HEK293T (cell line): ENCODE measurements at regions not wholly inside any gene's neighbourhood (a gene's known extent, or its start where the extent isn't known, plus 50 kb on each side); places are given as distances from the start of the nearest gene placed in this dataset.
"Not testable (repeated sequence)": the region's sequence is repeated elsewhere in the genome, so short reads cannot be mapped to it uniquely, and the experiment has no call there.

Source experiments
- CTCF ChIA-PET: fragments of 350-600 bp; formaldehyde crosslinking; extraction: SDS; loops from one replicate; lab custom pipeline; 2021; ENCODE audit warnings: antibody characterized with exemption, inconsistent platforms; lab: Yijun Ruan, JAX
- POLR2A ChIA-PET: fragments of 350-600 bp; formaldehyde crosslinking; extraction: SDS; loops from one replicate; lab custom pipeline; 2020; ENCODE audit warnings: antibody characterized with exemption, inconsistent platforms; lab: Yijun Ruan, JAX
- DNase-seq: peaks from one replicate; pipeline ENCODE4 v3.0.0; 2012; ENCODE audit warnings: mixed read lengths; ENCODE audit errors: extremely low spot score
- ARNT ChIP-seq: fragments of 450-650 bp; IDR thresholded peaks from 2 replicates; pipeline ENCODE4 v1.6.1; 2017; ENCODE audit warnings: mild to moderate bottlenecking
- BHLHE40 ChIP-seq: fragments of 450-650 bp; IDR thresholded peaks from 2 replicates; pipeline ENCODE4 v1.6.1; 2016; ENCODE audit warnings: mild to moderate bottlenecking, moderate library complexity, borderline replicate concordance
- CTBP1 ChIP-seq: fragments of 450-650 bp; IDR thresholded peaks from 2 replicates; pipeline ENCODE4 v1.6.1; 2016; ENCODE audit warnings: borderline replicate concordance
- ELF4 ChIP-seq: fragments of 450-650 bp; IDR thresholded peaks from 2 replicates; pipeline ENCODE4 v1.6.1; 2017; ENCODE audit warnings: antibody characterized with exemption
- FOXA1 ChIP-seq: fragments of 450-650 bp; IDR thresholded peaks from 2 replicates; pipeline ENCODE4 v1.6.1; 2016; ENCODE audit warnings: mild to moderate bottlenecking
- FOXK2 ChIP-seq: fragments of 450-650 bp; IDR thresholded peaks from 2 replicates; pipeline ENCODE4 v1.6.1; 2016; ENCODE audit warnings: mild to moderate bottlenecking
- FOXM1 ChIP-seq: fragments of 450-650 bp; IDR thresholded peaks from 2 replicates; pipeline ENCODE4 v1.6.1; 2017; ENCODE audit warnings: mild to moderate bottlenecking, borderline replicate concordance
- HDGF ChIP-seq: fragments of 450-650 bp; IDR thresholded peaks from 2 replicates; pipeline ENCODE4 v1.6.1; 2017; ENCODE audit warnings: antibody characterized with exemption, borderline replicate concordance
- L3MBTL2 ChIP-seq: fragments of 450-650 bp; conservative IDR thresholded peaks from 2 replicates; pipeline ENCODE4 v1.6.1; 2016; ENCODE audit warnings: mild to moderate bottlenecking
- LEF1 ChIP-seq: fragments of 450-650 bp; IDR thresholded peaks from 2 replicates; pipeline ENCODE4 v1.6.1; 2017; ENCODE audit warnings: mild to moderate bottlenecking, borderline replicate concordance
- NFRKB ChIP-seq: fragments of 450-650 bp; IDR thresholded peaks from 2 replicates; pipeline ENCODE4 v1.6.1; 2016; ENCODE audit warnings: mild to moderate bottlenecking, moderate library complexity
- SP1 ChIP-seq: fragments of 450-650 bp; IDR thresholded peaks from 2 replicates; pipeline ENCODE4 v1.6.1; 2017
- SUZ12 ChIP-seq: fragments of 450-650 bp; IDR thresholded peaks from 2 replicates; pipeline ENCODE4 v1.6.1; 2016; ENCODE audit warnings: mild to moderate bottlenecking
- TARDBP ChIP-seq: fragments of 450-650 bp; IDR thresholded peaks from 2 replicates; pipeline ENCODE4 v1.6.1; 2016
- ZNF384 ChIP-seq: fragments of 450-650 bp; IDR thresholded peaks from 2 replicates; pipeline ENCODE4 v1.6.1; 2016
- TF ChIP-seq, protein P1 (sequence below): fragments of 450-650 bp; IDR thresholded peaks from 2 replicates; pipeline ENCODE4 v1.6.1; 2016

DNA sequence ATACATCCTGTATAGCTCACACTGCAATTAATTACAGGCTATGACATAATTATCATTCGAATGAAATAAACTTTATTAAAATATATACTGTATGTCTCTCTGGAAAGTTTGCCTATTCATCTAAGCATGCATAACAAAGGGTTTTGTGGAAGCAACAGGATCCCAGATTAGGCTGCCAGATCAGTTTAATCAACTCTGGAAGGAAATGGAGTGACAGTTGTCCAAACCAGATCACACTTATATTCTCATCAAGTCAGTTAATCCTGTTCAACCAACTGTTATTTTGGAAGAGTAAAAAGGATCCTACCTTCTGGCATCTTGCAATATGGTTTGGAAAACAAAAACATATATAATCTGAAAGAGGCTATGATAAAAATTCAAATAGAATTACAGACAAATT lies 312.2 kb downstream of the FAT4 start:
- CTCF ChIA-PET: no interaction called here

DNA sequence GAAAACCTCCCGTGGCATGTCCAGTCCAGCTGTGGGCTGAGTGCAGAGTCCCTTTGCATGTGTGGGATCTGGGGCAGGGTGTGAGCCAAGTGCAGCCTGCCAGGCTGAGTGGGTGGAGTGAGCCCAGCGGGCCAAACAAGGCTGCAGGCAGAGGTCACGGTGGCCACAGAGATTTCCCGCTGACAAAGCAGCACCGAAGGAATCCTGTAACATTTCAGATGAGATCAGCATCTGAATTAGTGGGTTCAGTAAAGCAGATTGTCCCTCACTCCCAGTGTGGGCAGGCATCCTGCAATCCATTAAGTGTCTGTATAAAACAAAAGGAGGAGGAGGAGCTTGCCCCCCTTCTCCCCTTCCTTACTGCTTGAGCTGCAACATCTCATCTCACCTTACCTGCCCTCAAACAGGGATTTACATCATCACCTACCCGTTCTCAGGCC lies 324.4 kb downstream of the FAT4 start:
- POLR2A ChIA-PET: no interaction called here

More for the DNA sequence above, 312.2 kb downstream of the FAT4 start:
- DNase-seq: no peak
- TF ChIP-seq SP1 (no peak), NFRKB (no peak)
- POLR2A ChIA-PET: no interaction called here

DNA sequence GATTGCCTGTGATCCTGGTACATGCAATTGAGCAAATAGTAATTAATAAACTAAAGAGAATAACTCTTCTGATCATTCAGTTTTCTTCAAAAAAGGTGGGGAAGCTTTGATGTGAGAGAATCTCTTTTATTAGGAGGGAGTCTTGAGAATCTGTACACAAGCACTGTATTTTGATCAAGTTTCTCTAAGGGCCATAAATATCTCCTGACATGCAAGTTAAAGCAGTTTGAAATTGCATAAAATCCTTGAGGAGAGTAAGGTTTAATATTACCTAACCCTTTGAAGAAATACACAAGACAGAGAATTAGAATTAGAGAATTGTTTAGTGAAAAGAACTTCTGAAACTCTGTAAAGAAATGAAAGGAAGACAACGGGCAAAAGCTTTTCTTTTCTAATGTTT lies 326.9 kb downstream of the FAT4 start:
- POLR2A ChIA-PET: no interaction called here
- no peak for DNase-seq
- TF ChIP-seq HDGF: no peak
- TF ChIP-seq ELF4: no peak
- TF ChIP-seq L3MBTL2: no peak
- no peak for TF ChIP-seq SUZ12
- TF ChIP-seq, protein P1, sequence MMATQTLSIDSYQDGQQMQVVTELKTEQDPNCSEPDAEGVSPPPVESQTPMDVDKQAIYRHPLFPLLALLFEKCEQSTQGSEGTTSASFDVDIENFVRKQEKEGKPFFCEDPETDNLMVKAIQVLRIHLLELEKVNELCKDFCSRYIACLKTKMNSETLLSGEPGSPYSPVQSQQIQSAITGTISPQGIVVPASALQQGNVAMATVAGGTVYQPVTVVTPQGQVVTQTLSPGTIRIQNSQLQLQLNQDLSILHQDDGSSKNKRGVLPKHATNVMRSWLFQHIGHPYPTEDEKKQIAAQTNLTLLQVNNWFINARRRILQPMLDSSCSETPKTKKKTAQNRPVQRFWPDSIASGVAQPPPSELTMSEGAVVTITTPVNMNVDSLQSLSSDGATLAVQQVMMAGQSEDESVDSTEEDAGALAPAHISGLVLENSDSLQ: no peak
- CTCF ChIA-PET: no interaction called here

More for the DNA sequence above, 324.4 kb downstream of the FAT4 start:
- TF ChIP-seq HDGF: no peak
- no peak for DNase-seq
- CTCF ChIA-PET: no interaction called here

DNA sequence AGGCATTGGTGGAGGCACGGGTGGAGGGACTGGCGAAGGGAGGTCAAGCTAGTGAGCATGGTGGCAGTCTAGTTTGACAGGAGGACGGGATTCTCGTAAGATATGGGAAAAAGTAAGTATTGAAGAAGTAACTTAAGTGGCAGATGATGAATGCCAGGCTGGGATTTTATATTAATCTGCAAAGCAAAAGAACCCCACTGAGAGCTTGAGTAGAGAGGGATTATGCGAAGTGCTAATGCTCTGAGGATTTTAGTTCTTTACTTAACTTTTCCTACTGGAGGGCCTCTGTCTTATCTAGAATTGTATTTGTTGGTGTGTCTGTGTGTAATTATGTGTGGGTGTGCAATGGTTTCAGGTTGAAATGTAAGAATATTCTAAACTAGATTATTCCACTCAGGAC lies 327.9 kb downstream of the FAT4 start:
- no peak for DNase-seq
- TF ChIP-seq CTBP1: no peak
- no peak for TF ChIP-seq FOXM1
- TF ChIP-seq BHLHE40: no peak
- no peak for TF ChIP-seq ELF4
- no peak for TF ChIP-seq SUZ12
- TF ChIP-seq TARDBP: no peak
- CTCF ChIA-PET: no interaction called here

DNA sequence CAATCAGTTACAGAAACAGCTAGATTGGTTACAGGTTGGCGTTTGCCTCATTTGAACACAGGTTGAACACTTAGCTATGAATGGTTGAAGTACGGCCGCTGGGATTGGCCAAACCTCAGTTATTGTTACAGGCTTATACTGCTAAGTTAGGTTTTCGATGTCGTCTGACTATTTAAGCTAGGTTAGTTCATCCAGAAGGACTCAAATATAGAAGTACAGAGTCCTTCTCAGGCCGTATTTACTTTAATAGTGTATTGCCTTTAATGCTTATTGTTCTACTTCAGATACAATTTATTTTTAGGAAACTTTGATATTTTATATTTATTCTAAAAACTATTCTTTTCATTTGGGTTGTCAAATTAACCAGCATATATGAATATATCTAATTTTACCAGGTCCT lies 334.7 kb downstream of the FAT4 start:
- no peak for TF ChIP-seq LEF1
- no peak for TF ChIP-seq NFRKB
- TF ChIP-seq ZNF384: no peak
- no peak for TF ChIP-seq FOXA1
- no peak for TF ChIP-seq HDGF
- no peak for TF ChIP-seq FOXK2
- DNase-seq: no peak
- ChIA-PET POLR2A (no interaction called here), CTCF (no interaction called here)

More for the DNA sequence above, 327.9 kb downstream of the FAT4 start:
- POLR2A ChIA-PET: no interaction called here

DNA sequence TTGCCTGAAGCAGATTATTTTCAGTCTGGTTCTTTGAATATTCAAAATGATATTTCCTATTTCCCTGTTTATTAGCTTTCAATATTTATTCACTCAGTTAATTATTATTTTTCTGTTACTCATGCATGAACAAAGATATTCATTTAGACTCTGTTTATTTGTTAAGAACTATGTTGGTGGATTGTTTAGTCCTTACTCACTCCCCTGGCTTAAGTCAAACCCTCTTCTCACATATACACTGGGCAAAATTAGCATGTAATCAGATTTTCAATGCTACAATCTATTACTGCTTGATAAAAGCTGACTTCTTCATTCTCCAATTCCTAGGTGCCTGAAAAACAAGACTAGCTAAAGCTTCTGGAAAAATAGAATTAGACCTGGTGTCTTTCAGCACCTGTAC lies 335.8 kb downstream of the FAT4 start:
- no peak for TF ChIP-seq FOXM1
- no peak for TF ChIP-seq CTBP1
- no peak for DNase-seq
- CTCF ChIA-PET: no interaction called here
- POLR2A ChIA-PET: no interaction called here

DNA sequence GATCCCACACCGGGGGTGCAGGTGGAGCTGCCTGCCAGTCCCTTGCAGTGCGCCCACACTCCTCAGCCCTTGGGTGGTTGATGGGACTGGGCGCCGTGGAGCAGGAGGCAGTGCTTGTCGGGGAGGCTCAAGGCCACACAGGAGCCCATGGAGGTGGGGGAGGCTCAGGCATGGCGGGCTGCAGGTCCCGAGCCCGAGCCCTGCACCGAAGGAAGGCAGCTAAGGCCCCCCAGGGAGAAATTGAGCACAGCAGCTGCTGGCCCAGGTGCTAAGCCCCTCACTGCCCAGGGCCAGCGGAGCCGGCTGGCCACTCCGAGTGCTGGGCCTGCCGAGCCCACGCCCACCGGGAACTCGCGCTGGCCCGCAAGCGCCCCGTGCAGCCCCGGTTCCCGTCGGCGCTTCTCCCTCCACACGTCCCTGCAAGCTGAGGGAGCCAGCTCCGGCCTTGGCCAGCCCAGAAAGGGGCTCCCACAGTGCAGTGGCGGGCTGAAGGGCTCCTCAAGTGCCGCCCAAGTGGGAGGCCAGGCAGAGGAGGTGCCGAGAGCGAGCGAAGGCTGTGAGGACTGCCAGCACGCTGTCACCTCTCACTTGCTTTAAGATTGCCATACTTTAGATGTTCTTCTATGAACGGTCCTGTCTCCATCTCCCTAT lies 337.1 kb downstream of the FAT4 start:
- DNase-seq, CTCF ChIA-PET, POLR2A ChIA-PET: not testable (repeated sequence)

DNA sequence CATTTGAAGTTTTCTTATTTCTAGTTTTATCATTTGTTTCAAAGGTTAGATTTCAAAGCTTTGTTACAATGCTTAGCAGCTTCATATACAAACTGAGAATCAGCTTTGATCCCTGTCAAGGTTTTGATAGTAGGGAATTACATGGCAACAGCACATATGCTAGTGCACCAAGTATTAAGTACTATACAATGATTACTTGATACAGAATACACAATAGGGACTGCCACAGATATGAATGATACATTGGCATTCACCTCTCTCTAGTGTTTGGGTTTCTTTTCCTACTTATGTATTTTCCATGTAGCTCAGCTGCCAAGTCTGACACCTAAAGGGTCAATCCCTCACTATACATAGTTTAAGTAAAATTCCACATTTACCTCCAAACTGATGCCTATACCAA lies 344.0 kb downstream of the FAT4 start:
- CTCF ChIA-PET: no interaction called here
- TF ChIP-seq FOXM1: no peak
- POLR2A ChIA-PET: no interaction called here
- no peak for DNase-seq

DNA sequence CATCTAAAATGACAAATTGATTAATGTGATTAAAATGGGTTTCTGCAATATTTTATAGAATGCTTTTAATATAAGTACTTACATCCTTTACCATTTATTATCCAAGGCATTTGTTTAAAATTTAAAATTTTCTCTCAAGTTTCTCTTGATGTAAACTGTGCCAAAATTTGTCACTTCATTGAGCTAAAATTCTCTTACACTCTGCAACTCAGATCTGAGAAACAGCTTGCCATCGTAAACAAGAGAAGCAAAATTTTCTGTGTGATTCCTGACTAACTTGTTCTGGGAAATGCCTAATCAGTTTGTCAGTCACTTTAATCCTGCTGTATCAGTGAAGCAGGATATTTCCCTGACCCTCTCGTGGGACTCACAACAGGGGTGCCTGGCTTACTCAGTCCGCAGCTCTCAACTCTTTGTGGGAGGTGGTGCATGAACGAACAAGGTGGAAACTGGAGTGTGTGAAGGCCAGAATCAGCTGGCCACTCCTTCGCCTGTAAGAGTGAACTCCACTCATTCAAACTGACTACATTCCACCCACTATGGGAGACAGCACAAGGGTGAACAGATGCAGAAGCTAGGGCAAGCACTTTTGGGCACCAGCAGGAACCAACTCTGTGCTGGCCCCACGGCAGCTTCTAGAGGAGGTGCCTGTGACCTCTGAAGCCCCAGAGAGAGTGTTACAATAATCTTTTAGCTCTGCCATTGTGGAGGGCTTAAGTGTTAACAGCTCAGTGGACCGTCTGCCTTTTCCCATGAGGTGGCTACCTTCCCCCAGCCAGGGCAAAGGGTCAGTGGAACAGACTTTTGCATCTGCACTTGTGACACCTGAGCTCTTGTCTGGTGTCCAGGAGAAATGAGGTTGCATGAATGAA lies 349.4 kb downstream of the FAT4 start:
- no peak for TF ChIP-seq SUZ12
- TF ChIP-seq LEF1: no peak
- TF ChIP-seq HDGF: no peak
- TF ChIP-seq, protein P1: no peak
- no peak for TF ChIP-seq ARNT
- no peak for TF ChIP-seq ELF4
- no peak for TF ChIP-seq FOXA1
- TF ChIP-seq TARDBP: no peak
- TF ChIP-seq FOXM1: no peak
- no peak for TF ChIP-seq ZNF384
- TF ChIP-seq CTBP1: no peak
- no peak for TF ChIP-seq SP1
- no peak for TF ChIP-seq NFRKB
- no peak for TF ChIP-seq FOXK2
- CTCF ChIA-PET: no interaction called here

More for the DNA sequence above, 349.4 kb downstream of the FAT4 start:
- POLR2A ChIA-PET: no interaction called here
- DNase-seq: no peak
